Activated CD8-positive, alpha-beta T cell treated with anti-CD3 and anti-CD28 coated beads for 36 hours (primary cell): ENCODE measurements at regions not wholly inside any gene's neighbourhood (a gene's known extent, or its start where the extent isn't known, plus 50 kb on each side); places are given as distances from the start of the nearest gene placed in this dataset.

ENCODE experiments used
- ATAC-seq: fragments of 200-7000 bp; cut with Tn5 transposase; one replicate; pipeline ENCODE4 v1.10.0; 2021; ENCODE audit warnings: mild to moderate bottlenecking, moderate library complexity
- CTCF ChIA-PET: fragments of 350-600 bp; sonication (Branson Sonifier 250); formaldehyde crosslinking; loops from one replicate; lab custom pipeline; 2021; ENCODE audit warnings: antibody characterized with exemption; lab: Charles Lee
- POLR2A ChIA-PET: fragments of 350-600 bp; sonication (Branson Sonifier 250); formaldehyde crosslinking; loops from one replicate; lab custom pipeline; 2021; ENCODE audit warnings: antibody characterized with exemption; lab: Charles Lee
- DNase-seq: peaks from one replicate; pipeline ENCODE4 v3.0.0-alpha.2; 2020
- H3K27ac Mint-ChIP-seq: one replicate; pipeline ENCODE4 v1.8.0; 2021; ENCODE audit warnings: mild to moderate bottlenecking, mixed read lengths
- H3K27me3 Mint-ChIP-seq: one replicate; pipeline ENCODE4 v1.8.0; 2021; ENCODE audit warnings: mixed read lengths
- H3K36me3 Mint-ChIP-seq: one replicate; pipeline ENCODE4 v1.8.0; 2021; ENCODE audit warnings: low read depth, mixed read lengths
- H3K4me1 Mint-ChIP-seq: one replicate; pipeline ENCODE4 v1.8.0; 2021; ENCODE audit warnings: low read depth, mixed read lengths
- H3K4me3 Mint-ChIP-seq: one replicate; pipeline ENCODE4 v1.8.0; 2021; ENCODE audit warnings: mild to moderate bottlenecking, moderate library complexity, mixed read lengths
- H3K9me3 Mint-ChIP-seq: one replicate; pipeline ENCODE4 v1.8.0; 2021; ENCODE audit warnings: mixed read lengths
- CTCF ChIP-seq: fragments of 200-600 bp; IDR thresholded peaks from one replicate; pipeline ENCODE4 v1.8.0; 2022; ENCODE audit warnings: antibody characterized with exemption, mild to moderate bottlenecking
- intact Hi-C: fragments of 100-400 bp; cut with micrococcal nuclease; formaldehyde crosslinking; loops from one replicate; pipeline ENCODE4 v1.10.0; 2022

GRCh38 chrX:138777230-138777629, 65.7 kb upstream of the FGF13 start:
- Mint-ChIP-seq H3K27ac (no peak overlapping the region), H3K4me3 (no peak overlapping the region)
- POLR2A ChIA-PET: no interaction called here

GRCh38 chrX:138775517-138775916, 64.0 kb upstream of the FGF13 start:
- H3K4me3 Mint-ChIP-seq: no peak overlapping the region
- H3K36me3 Mint-ChIP-seq: no peaks in the 10 kb centered on the region
- DNase-seq: no peak
- POLR2A ChIA-PET: no interaction called here
- no peaks in the 10 kb centered on the region for H3K9me3 Mint-ChIP-seq
- no peaks in the 10 kb centered on the region for H3K4me1 Mint-ChIP-seq
- CTCF ChIA-PET: no interaction called here
- intact Hi-C loops: no loop called here
- no peak for ATAC-seq
- no peaks in the 10 kb centered on the region for H3K27me3 Mint-ChIP-seq
- no peak for TF ChIP-seq CTCF
- no peak overlapping the region for H3K27ac Mint-ChIP-seq

More at GRCh38 chrX:138777230-138777629, 65.7 kb upstream of the FGF13 start:
- TF ChIP-seq CTCF: no peak
- H3K9me3 Mint-ChIP-seq: no peaks in the 10 kb centered on the region
- H3K4me1 Mint-ChIP-seq: no peaks in the 10 kb centered on the region
- no peaks in the 10 kb centered on the region for H3K36me3 Mint-ChIP-seq
- CTCF ChIA-PET: no interaction called here
- intact Hi-C loops: no loop called here
- H3K27me3 Mint-ChIP-seq: no peaks in the 10 kb centered on the region
- no peak for DNase-seq
- no peak for ATAC-seq

GRCh38 chrX:138771047-138771446, 59.5 kb upstream of the FGF13 start:
- H3K4me3 Mint-ChIP-seq: no peak overlapping the region

GRCh38 chrX:138769918-138770317, 58.4 kb upstream of the FGF13 start:
- Mint-ChIP-seq H3K4me1 (no peaks in the 10 kb centered on the region), H3K36me3 (no peaks in the 10 kb centered on the region), H3K27ac (no peak overlapping the region), H3K4me3 (no peak overlapping the region), H3K9me3 (no peaks in the 10 kb centered on the region), H3K27me3 (no peaks in the 10 kb centered on the region)
- TF ChIP-seq CTCF: no peak
- CTCF ChIA-PET: no interaction called here
- DNase-seq: no peak
- intact Hi-C loops: no loop called here
- no peak for ATAC-seq
- POLR2A ChIA-PET: no interaction called here

More at GRCh38 chrX:138771047-138771446, 59.5 kb upstream of the FGF13 start:
- DNase-seq (no peak), ATAC-seq (no peak)
- Mint-ChIP-seq H3K27ac (no peak overlapping the region), H3K9me3 (no peaks in the 10 kb centered on the region), H3K27me3 (no peaks in the 10 kb centered on the region), H3K36me3 (no peaks in the 10 kb centered on the region), H3K4me1 (no peaks in the 10 kb centered on the region)
- TF ChIP-seq CTCF: no peak
- ChIA-PET CTCF (no interaction called here), POLR2A (no interaction called here)
- intact Hi-C loops: no loop called here

GRCh38 chrX:138765051-138765450, 53.5 kb upstream of the FGF13 start:
- TF ChIP-seq CTCF: no peak
- Mint-ChIP-seq H3K27ac (no peak overlapping the region), H3K36me3 (no peaks in the 10 kb centered on the region), H3K4me1 (no peaks in the 10 kb centered on the region), H3K4me3 (no peak overlapping the region), H3K27me3 (no peaks in the 10 kb centered on the region), H3K9me3 (no peaks in the 10 kb centered on the region)
- DNase-seq (no peak), ATAC-seq (no peak)
- ChIA-PET POLR2A (no interaction called here), CTCF (no interaction called here)
- intact Hi-C loops: no loop called here
